ENCODE measurements at regions not wholly inside any gene's neighbourhood (a gene's known extent, or its start where the extent isn't known, plus 50 kb on each side); places are given as distances from the start of the nearest gene placed in this dataset.

- no peak for TF ChIP-seq CTCF (IDR thresholded peaks at IDR 0.05)
- DNase-seq = no peak
- Histone ChIP-seq H3K36me3 (no peaks in the 10 kb centered on the region), H3K4me3 (no peak overlapping the region), H3K27me3 (peaks cover 0 to 4% (median 0%) of the 10 kb centered on the region in 4 donors), H3K27ac (no peak overlapping the region), H3K4me1 (no peaks in the 10 kb centered on the region), H3K9me3 (no peaks in the 10 kb centered on the region)
- intact Hi-C loops (cut with DNase I) = no loop called here
- no peak for FAIRE-seq
- ATAC-seq = no peak
- WGBS, 2 donors = 42 to 45% methylated on average over 1 of the region's 1 CpG
Measured at GRCh38 chr1:103435443-103435842, 90.1 kb upstream of the RNPC3 start.

GRCh38 chr1:103424650-103425049, 100.8 kb upstream of the RNPC3 start:
- no peak overlapping the region for H3K4me3 ChIP-seq
- H3K9me3 ChIP-seq = no peaks in the 10 kb centered on the region
- no peak for ATAC-seq
- no peaks in the 10 kb centered on the region for H3K4me1 ChIP-seq
- WGBS, 2 donors = 88% methylated on average over 2 of the region's 2 CpGs
- intact Hi-C loops (cut with DNase I) = no loop called here
- no peaks in the 10 kb centered on the region for H3K36me3 ChIP-seq
- no peak overlapping the region for H3K27ac ChIP-seq
- FAIRE-seq = no peak
- no peaks in the 10 kb centered on the region for H3K27me3 ChIP-seq
- DNase-seq = no peak
- TF ChIP-seq CTCF (IDR thresholded peaks at IDR 0.05) = no peak

GRCh38 chr1:103416681-103417286, 108.7 kb upstream of the RNPC3 start:
- no peaks in the 10 kb centered on the region for H3K4me1 ChIP-seq
- H3K27ac ChIP-seq = no peak overlapping the region
- no peaks in the 10 kb centered on the region for H3K36me3 ChIP-seq
- WGBS, 2 donors = 65 to 66% methylated on average over 1 of the region's 1 CpG
- H3K27me3 ChIP-seq = no peaks in the 10 kb centered on the region
- no peaks in the 10 kb centered on the region for H3K9me3 ChIP-seq
- ATAC-seq (no peak), FAIRE-seq (no peak), DNase-seq (no peak)
- no peak overlapping the region for H3K4me3 ChIP-seq
- intact Hi-C loops (cut with DNase I) = no loop called here
- no peak for TF ChIP-seq CTCF (IDR thresholded peaks at IDR 0.05)

- Histone ChIP-seq H3K36me3 (no peaks in the 10 kb centered on the region), H3K4me1 (no peaks in the 10 kb centered on the region), H3K9me3 (no peaks in the 10 kb centered on the region), H3K4me3 (no peak overlapping the region), H3K27me3 (no peaks in the 10 kb centered on the region), H3K27ac (no peak overlapping the region)
- FAIRE-seq (no peak), DNase-seq (no peak), ATAC-seq (no peak)
- TF ChIP-seq CTCF (IDR thresholded peaks at IDR 0.05) = no peak
- intact Hi-C loops (cut with DNase I) = no loop called here
- 20 to 35% methylated on average over 1 of the region's 1 CpG for WGBS, 2 donors
Measured at GRCh38 chr1:103387898-103388297, 137.6 kb upstream of the RNPC3 start.

- intact Hi-C loops (cut with DNase I) = loop anchor here in 1 of 3 donors (10.0 kb wide), 1 partner anchor 71 kb away; no protein-coding TSS in a partner anchor
- 77 to 86% methylated on average over 3 of the region's 3 CpGs for WGBS, 2 donors
- Histone ChIP-seq H3K4me3 (no peak overlapping the region), H3K4me1 (no peaks in the 10 kb centered on the region), H3K27me3 (no peaks in the 10 kb centered on the region), H3K36me3 (no peaks in the 10 kb centered on the region), H3K27ac (no peak overlapping the region), H3K9me3 (no peaks in the 10 kb centered on the region)
- FAIRE-seq (no peak), DNase-seq (no peak), ATAC-seq (no peak)
- TF ChIP-seq CTCF (IDR thresholded peaks at IDR 0.05) = no peak
Measured at GRCh38 chr1:103373991-103374390, 151.5 kb upstream of the RNPC3 start.

Data from pancreas (tissue), 10 donors.